Common myeloid progenitor, CD34-positive (primary cell): ENCODE measurements at regions not wholly inside any gene's neighbourhood (a gene's known extent, or its start where the extent isn't known, plus 50 kb on each side); places are given as distances from the start of the nearest gene placed in this dataset.

Experiments used
- CTCF ChIA-PET: fragments of 350-600 bp; sonication (Branson Sonifier 250); formaldehyde crosslinking; loops from one replicate; lab custom pipeline; 2021; ENCODE audit warnings: antibody characterized with exemption; lab: Charles Lee
- POLR2A ChIA-PET: fragments of 350-600 bp; sonication (Branson Sonifier 250); formaldehyde crosslinking; loops from one replicate; lab custom pipeline; 2021; ENCODE audit warnings: antibody characterized with exemption; lab: Charles Lee
- DNase-seq, 3 donors: peaks; one replicate each; pipeline versions ENCODE4 v3.0.0 to v3.0.0-alpha.2; 2013
- H3K27ac ChIP-seq, 2 experiments: 1 replicate in 1 of 2; 2 replicates in 1 of 2; pipeline ENCODE4 v1.7.0; 2013; ENCODE audit warnings: inconsistent platforms in 2 of 2, low read length in 2 of 2, mild to moderate bottlenecking in 2 of 2, low read depth in 1 of 2, moderate library complexity in 1 of 2; ENCODE audit not compliant: severe bottlenecking in 2 of 2, insufficient read depth in 1 of 2, poor library complexity in 1 of 2
- H3K27me3 ChIP-seq, 5 experiments: replicated peaks in 2 of 5; 1 replicate in 3 of 5; 2 replicates in 2 of 5; pipeline versions ENCODE4 v1.6.1 to v1.7.0; 2013; ENCODE audit warnings: low read length in 4 of 5, mild to moderate bottlenecking in 2 of 5, moderate library complexity in 2 of 5, inconsistent platforms in 1 of 5; ENCODE audit not compliant: insufficient read depth in 5 of 5, control insufficient read depth in 4 of 5
- H3K36me3 ChIP-seq, 4 experiments: 1 replicate in 2 of 4; 2 replicates in 2 of 4; pipeline versions ENCODE4 v1.6.1 to v1.7.0; 2013; ENCODE audit warnings: low read length in 3 of 4, control low read depth in 1 of 4, mild to moderate bottlenecking in 1 of 4; ENCODE audit not compliant: control insufficient read depth in 4 of 4, insufficient read depth in 4 of 4
- H3K4me1 ChIP-seq, 4 experiments: 1 replicate in 3 of 4; 2 replicates in 1 of 4; pipeline versions ENCODE4 v1.6.1 to v1.7.1; 2013; ENCODE audit warnings: low read length in 3 of 4, mild to moderate bottlenecking in 3 of 4, control low read depth in 1 of 4, inconsistent platforms in 1 of 4, moderate library complexity in 1 of 4; ENCODE audit not compliant: control insufficient read depth in 4 of 4, insufficient read depth in 4 of 4; ENCODE audit errors: control extremely low read depth in 1 of 4
- H3K4me3 ChIP-seq, 7 experiments: 1 replicate in 4 of 7; 2 replicates in 3 of 7; pipeline versions ENCODE4 v1.5.1 to v1.7.0; 2013; ENCODE audit warnings: mild to moderate bottlenecking in 7 of 7, low read length in 6 of 7, moderate library complexity in 6 of 7, inconsistent platforms in 2 of 7, low read depth in 2 of 7, control low read depth in 1 of 7; ENCODE audit not compliant: insufficient read depth in 4 of 7, control insufficient read depth in 1 of 7; ENCODE audit errors: extremely low read depth in 1 of 7
- H3K9me3 ChIP-seq, 5 experiments: 1 replicate in 4 of 5; 2 replicates in 1 of 5; pipeline versions ENCODE4 v1.6.1 to v1.7.1; 2013; ENCODE audit warnings: low read length in 4 of 5, mild to moderate bottlenecking in 2 of 5, inconsistent platforms in 1 of 5, low read depth in 1 of 5, moderate library complexity in 1 of 5; ENCODE audit not compliant: control insufficient read depth in 4 of 5, insufficient read depth in 2 of 5; ENCODE audit errors: control extremely low read depth in 1 of 5
- WGBS: methylation state at CpG from one replicate; pipeline ENCODE4 v1.1.5; 2013; ENCODE audit not compliant: insufficient coverage; 5-methylcytosine and 5-hydroxymethylcytosine counted together

DNA sequence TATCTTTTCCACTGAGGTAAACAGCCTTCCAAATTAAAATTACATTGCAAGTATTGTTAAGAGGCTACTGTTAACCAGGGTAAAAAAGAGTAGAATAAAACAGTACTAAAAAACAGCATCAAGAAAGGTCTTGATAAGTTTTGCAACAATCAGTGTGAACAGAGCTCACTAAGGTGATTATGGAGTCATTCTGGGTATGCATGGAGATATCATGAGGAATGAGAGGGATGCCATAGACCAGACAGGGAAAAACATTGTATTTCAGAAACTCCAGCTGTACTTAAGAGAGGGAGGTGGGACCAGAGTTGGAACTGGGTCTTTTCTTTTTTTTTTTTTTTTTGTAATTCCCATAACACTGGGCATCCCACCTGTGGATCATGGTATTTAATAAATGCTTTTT, 549.6 kb downstream of the INHBA start:
- H3K27me3 ChIP-seq, result no peaks in the 10 kb centered on the region
- H3K27ac ChIP-seq, result no peak overlapping the region
- no peak overlapping the region for H3K4me3 ChIP-seq
- DNase-seq, result no peak
- H3K36me3 ChIP-seq, result no peaks in the 10 kb centered on the region
- no peaks in the 10 kb centered on the region for H3K9me3 ChIP-seq
- ChIA-PET CTCF (interaction anchor here (1.8 kb wide), 1 partner anchor 14 kb away, joined by 4 read pairs; no protein-coding TSS in a partner anchor), POLR2A (interaction anchor here (0.7 kb wide), 1 partner anchor 785 kb away, joined by 3 read pairs; no protein-coding TSS in a partner anchor)
- no peaks in the 10 kb centered on the region for H3K4me1 ChIP-seq

- Histone ChIP-seq H3K4me3 (no peak overlapping the region), H3K4me1 (no peaks in the 10 kb centered on the region), H3K9me3 (no peaks in the 10 kb centered on the region), H3K27ac (no peak overlapping the region), H3K36me3 (no peaks in the 10 kb centered on the region), H3K27me3 (no peaks in the 10 kb centered on the region)
- ChIA-PET CTCF (interaction anchor here (1.8 kb wide), 1 partner anchor 15 kb away, joined by 4 read pairs; no protein-coding TSS in a partner anchor), POLR2A (no interaction called here)
- 95% methylated on average over 3 of the region's 4 CpGs for WGBS
- DNase-seq, result no peak
Measured at GRCh38 chr7:41152179-41152678, 550.7 kb downstream of the INHBA start.

GRCh38 chr7:41149576-41149975, 553.3 kb downstream of the INHBA start:
- DNase-seq, result no peak
- Histone ChIP-seq H3K36me3 (no peaks in the 10 kb centered on the region), H3K4me1 (no peaks in the 10 kb centered on the region), H3K27me3 (no peaks in the 10 kb centered on the region), H3K27ac (no peak overlapping the region), H3K9me3 (no peaks in the 10 kb centered on the region), H3K4me3 (no peak overlapping the region)
- ChIA-PET CTCF (interaction anchor here (1.1 kb wide), 1 partner anchor 52 kb away, joined by 3 read pairs; no protein-coding TSS in a partner anchor), POLR2A (no interaction called here)
- 96% methylated on average over 15 of the region's 16 CpGs for WGBS

DNA sequence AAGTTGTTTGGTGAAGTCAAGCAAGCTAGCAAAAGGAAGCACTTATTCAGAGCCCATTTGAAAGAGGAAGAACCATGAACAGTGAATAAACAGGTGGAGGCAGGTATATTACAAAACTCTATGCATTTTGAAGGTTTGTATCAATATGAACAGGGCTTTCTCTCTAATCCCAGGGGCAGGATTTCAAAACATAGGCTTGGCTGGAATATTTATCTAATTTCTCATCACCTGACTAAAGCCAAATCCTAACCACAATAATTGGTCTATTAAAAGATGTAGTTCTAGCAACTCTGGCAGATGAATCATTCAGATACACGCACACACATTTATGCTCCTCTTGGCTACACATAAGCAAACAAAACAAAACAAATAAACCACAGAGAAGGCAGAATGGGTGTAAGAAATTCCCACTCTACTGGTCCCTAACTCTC, 554.4 kb downstream of the INHBA start:
- Histone ChIP-seq H3K27me3 (no peaks in the 10 kb centered on the region), H3K9me3 (no peaks in the 10 kb centered on the region), H3K27ac (no peak overlapping the region), H3K36me3 (no peaks in the 10 kb centered on the region), H3K4me3 (no peak overlapping the region), H3K4me1 (no peaks in the 10 kb centered on the region)
- ChIA-PET POLR2A (no interaction called here), CTCF (no interaction called here)
- WGBS, result no CpG with 5 or more reads among the region's 1 CpG
- no peak for DNase-seq

- ChIA-PET CTCF (no interaction called here), POLR2A (interaction anchor here (0.6 kb wide), 1 partner anchor 42 kb away, joined by 3 read pairs; no protein-coding TSS in a partner anchor)
- DNase-seq, result no peak
- H3K27ac ChIP-seq, result no peak overlapping the region
- no peaks in the 10 kb centered on the region for H3K4me1 ChIP-seq
- H3K27me3 ChIP-seq, result no peaks in the 10 kb centered on the region
- no peaks in the 10 kb centered on the region for H3K36me3 ChIP-seq
- no peaks in the 10 kb centered on the region for H3K9me3 ChIP-seq
- 100% methylated on average over 3 of the region's 3 CpGs for WGBS
- no peak overlapping the region for H3K4me3 ChIP-seq
Measured at GRCh38 chr7:41147606-41148485, 555.0 kb downstream of the INHBA start.

- H3K4me1 ChIP-seq, result no peaks in the 10 kb centered on the region
- DNase-seq, result no peak
- H3K27me3 ChIP-seq, result no peaks in the 10 kb centered on the region
- H3K36me3 ChIP-seq, result no peaks in the 10 kb centered on the region
- H3K9me3 ChIP-seq, result no peaks in the 10 kb centered on the region
- H3K4me3 ChIP-seq, result no peak overlapping the region
- H3K27ac ChIP-seq, result no peak overlapping the region
- WGBS, result no CpG with 5 or more reads among the region's 3 CpGs
- CTCF ChIA-PET, result no interaction called here
- POLR2A ChIA-PET, result no interaction called here
Measured at GRCh38 chr7:41146429-41146828, 556.5 kb downstream of the INHBA start.

DNA sequence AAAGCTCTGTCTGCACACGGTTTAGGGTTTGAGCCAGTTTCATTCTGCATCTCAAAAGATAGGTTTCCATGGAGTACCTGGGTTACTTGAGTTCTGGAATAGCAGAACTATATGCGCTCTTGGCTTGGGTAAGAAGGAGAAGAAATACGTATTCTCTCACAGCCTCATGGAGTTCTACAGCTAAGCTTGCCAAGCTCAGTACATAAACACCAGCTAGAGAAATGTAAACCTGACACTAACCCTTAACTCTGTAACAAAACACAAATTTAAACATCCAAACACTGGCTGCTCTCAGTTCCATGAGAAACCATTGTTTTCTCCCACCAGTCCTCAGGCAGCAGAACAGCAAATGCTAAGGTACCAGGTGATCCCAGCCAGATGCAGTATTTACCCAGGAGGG, 557.2 kb downstream of the INHBA start:
- CTCF ChIA-PET, result no interaction called here
- Histone ChIP-seq H3K4me3 (no peak overlapping the region), H3K27ac (no peak overlapping the region), H3K9me3 (no peaks in the 10 kb centered on the region), H3K4me1 (no peaks in the 10 kb centered on the region), H3K36me3 (no peaks in the 10 kb centered on the region), H3K27me3 (no peaks in the 10 kb centered on the region)
- POLR2A ChIA-PET, result no interaction called here
- 93% methylated on average over 3 of the region's 3 CpGs for WGBS
- no peak for DNase-seq
